DND-41 (cell line): ENCODE measurements at regions not wholly inside any gene's neighbourhood (a gene's known extent, or its start where the extent isn't known, plus 50 kb on each side); places are given as distances from the start of the nearest gene placed in this dataset.
"Not testable (repeated sequence)": the region's sequence is repeated elsewhere in the genome, so short reads cannot be mapped to it uniquely, and the experiment has no call there.

Source experiments
- ATAC-seq: fragments of 200-7000 bp; cut with Tn5 transposase; 3 replicates; pipeline ENCODE4 v1.9.1; 2021; ENCODE audit warnings: low read depth; ENCODE audit not compliant: insufficient read depth
- DNase-seq: peaks from one replicate; pipeline ENCODE4 v3.0.0-alpha.2; 2020
- H2AFZ ChIP-seq: 2 replicates; pipeline ENCODE4 v1.6.0; 2012; ENCODE audit warnings: low read depth, low read length
- H3K27ac ChIP-seq: 2 replicates; pipeline ENCODE4 v1.5.1; 2012; ENCODE audit warnings: low read length, inconsistent platforms
- H3K27me3 ChIP-seq: fragments of 200-600 bp; sonication (generic); 2 replicates; pipeline ENCODE4 v1.6.0; 2012; ENCODE audit warnings: low read length, mild to moderate bottlenecking, inconsistent platforms; ENCODE audit not compliant: insufficient read depth, poor library complexity
- H3K36me3 ChIP-seq: 2 replicates; pipeline ENCODE4 v1.5.1; 2012; ENCODE audit warnings: low read length, inconsistent platforms; ENCODE audit not compliant: insufficient read depth
- H3K4me1 ChIP-seq: 2 replicates; pipeline ENCODE4 v1.5.1; 2012; ENCODE audit warnings: mild to moderate bottlenecking, low read length; ENCODE audit not compliant: insufficient read depth
- H3K4me2 ChIP-seq: 2 replicates; pipeline ENCODE4 v1.6.0; 2012; ENCODE audit warnings: mild to moderate bottlenecking, moderate library complexity, low read length, inconsistent platforms; ENCODE audit not compliant: insufficient read depth
- H3K4me3 ChIP-seq, 2 experiments: fragments of 200-600 bp in 1 of 2; shearing (Covaris generic) in 1 of 2; 2 replicates each; pipeline ENCODE4 v1.5.1; 2012 to 2016; ENCODE audit warnings: inconsistent platforms in 2 of 2, low read length in 2 of 2, mild to moderate bottlenecking in 2 of 2, low read depth in 1 of 2, moderate library complexity in 1 of 2
- H3K79me2 ChIP-seq: 2 replicates; pipeline ENCODE4 v1.6.0; 2012; ENCODE audit warnings: low read length, inconsistent platforms; ENCODE audit not compliant: insufficient read depth
- H3K9ac ChIP-seq: 2 replicates; pipeline ENCODE4 v1.6.0; 2012; ENCODE audit warnings: low read depth, mild to moderate bottlenecking, inconsistent platforms, low read length, moderate library complexity
- H3K9me3 ChIP-seq: 2 replicates; pipeline ENCODE4 v1.5.1; 2012; ENCODE audit warnings: low read length, moderate library complexity, mild to moderate bottlenecking, inconsistent platforms; ENCODE audit not compliant: insufficient read depth, severe bottlenecking
- H4K20me1 ChIP-seq: 2 replicates; pipeline ENCODE4 v1.6.0; 2012; ENCODE audit warnings: low read length; ENCODE audit not compliant: insufficient read depth
- EZH2 ChIP-seq: IDR thresholded peaks from 3 replicates; pipeline ENCODE4 v1.6.1; 2012; ENCODE audit warnings: borderline replicate concordance, low read depth, mild to moderate bottlenecking, moderate library complexity, low read length, inconsistent platforms; ENCODE audit not compliant: severe bottlenecking
- TF ChIP-seq, protein P1 (sequence below): IDR thresholded peaks from 2 replicates; pipeline ENCODE4 v1.5.1; 2012; ENCODE audit warnings: borderline replicate concordance, low read length, moderate library complexity, mild to moderate bottlenecking; ENCODE audit not compliant: poor library complexity, severe bottlenecking; ENCODE audit errors: extremely low read depth

- no peak overlapping the region for H3K4me2 ChIP-seq
- DNase-seq: no peak
- H3K27me3 ChIP-seq: no peaks in the 10 kb centered on the region
- H3K79me2 ChIP-seq: no peaks in the 10 kb centered on the region
- H3K27ac ChIP-seq: no peak overlapping the region
- H3K4me3 ChIP-seq: no peak overlapping the region
- H3K36me3 ChIP-seq: no peaks in the 10 kb centered on the region
- no peaks in the 10 kb centered on the region for H4K20me1 ChIP-seq
- no peaks in the 10 kb centered on the region for H3K9me3 ChIP-seq
- ATAC-seq: no peak
- H3K9ac ChIP-seq: no peak overlapping the region
- no peak for TF ChIP-seq EZH2
- TF ChIP-seq, protein P1, sequence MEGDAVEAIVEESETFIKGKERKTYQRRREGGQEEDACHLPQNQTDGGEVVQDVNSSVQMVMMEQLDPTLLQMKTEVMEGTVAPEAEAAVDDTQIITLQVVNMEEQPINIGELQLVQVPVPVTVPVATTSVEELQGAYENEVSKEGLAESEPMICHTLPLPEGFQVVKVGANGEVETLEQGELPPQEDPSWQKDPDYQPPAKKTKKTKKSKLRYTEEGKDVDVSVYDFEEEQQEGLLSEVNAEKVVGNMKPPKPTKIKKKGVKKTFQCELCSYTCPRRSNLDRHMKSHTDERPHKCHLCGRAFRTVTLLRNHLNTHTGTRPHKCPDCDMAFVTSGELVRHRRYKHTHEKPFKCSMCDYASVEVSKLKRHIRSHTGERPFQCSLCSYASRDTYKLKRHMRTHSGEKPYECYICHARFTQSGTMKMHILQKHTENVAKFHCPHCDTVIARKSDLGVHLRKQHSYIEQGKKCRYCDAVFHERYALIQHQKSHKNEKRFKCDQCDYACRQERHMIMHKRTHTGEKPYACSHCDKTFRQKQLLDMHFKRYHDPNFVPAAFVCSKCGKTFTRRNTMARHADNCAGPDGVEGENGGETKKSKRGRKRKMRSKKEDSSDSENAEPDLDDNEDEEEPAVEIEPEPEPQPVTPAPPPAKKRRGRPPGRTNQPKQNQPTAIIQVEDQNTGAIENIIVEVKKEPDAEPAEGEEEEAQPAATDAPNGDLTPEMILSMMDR: no peak
- no peaks in the 10 kb centered on the region for H3K4me1 ChIP-seq
- H2AFZ ChIP-seq: no peak overlapping the region
Observed at GRCh38 chr11:82403640-82404305, 329.9 kb downstream of the FAM181B start.

GRCh38 chr11:82398300-82398815 lies 335.3 kb downstream of the FAM181B start:
- Histone ChIP-seq H3K4me2 (no peak overlapping the region), H3K27ac (no peak overlapping the region), H3K4me1 (no peaks in the 10 kb centered on the region), H4K20me1 (no peaks in the 10 kb centered on the region), H3K4me3 (no peak overlapping the region), H3K79me2 (no peaks in the 10 kb centered on the region), H3K27me3 (no peaks in the 10 kb centered on the region), H2AFZ (no peak overlapping the region), H3K9ac (no peak overlapping the region), H3K9me3 (no peaks in the 10 kb centered on the region), H3K36me3 (no peaks in the 10 kb centered on the region)
- DNase-seq (no peak), ATAC-seq (no peak)
- no peak for TF ChIP-seq EZH2
- TF ChIP-seq, protein P1: no peak

- not testable (repeated sequence) for H3K27me3 ChIP-seq, DNase-seq, H3K36me3 ChIP-seq, H3K9me3 ChIP-seq, H2AFZ ChIP-seq, H3K4me3 ChIP-seq, H3K9ac ChIP-seq, H3K79me2 ChIP-seq, H3K4me1 ChIP-seq, H3K4me2 ChIP-seq, H4K20me1 ChIP-seq, H3K27ac ChIP-seq, ATAC-seq
Observed at GRCh38 chr11:82396639-82397038, 337.0 kb downstream of the FAM181B start.

DNA sequence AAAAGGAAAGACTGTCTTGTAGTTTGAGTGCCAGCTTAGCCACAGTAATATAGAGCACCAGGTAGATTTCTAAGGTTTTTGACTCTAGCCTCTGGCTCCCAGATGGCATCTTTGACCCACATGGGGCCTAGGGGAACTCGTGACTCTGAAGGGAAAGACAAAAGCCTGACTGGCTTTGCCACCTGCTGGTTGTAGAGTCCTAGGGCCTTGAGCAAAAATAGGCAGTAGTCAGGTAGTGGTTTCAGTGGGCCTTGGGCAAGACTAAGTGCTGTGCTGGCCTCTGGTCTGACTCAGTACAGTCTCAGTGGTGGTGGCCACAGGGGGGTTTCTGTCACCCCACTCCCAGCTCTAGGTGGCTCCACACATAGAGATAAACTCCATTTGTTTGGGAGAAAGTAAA lies 349.4 kb downstream of the FAM181B start:
- Histone ChIP-seq H3K36me3 (no peaks in the 10 kb centered on the region), H3K79me2 (no peaks in the 10 kb centered on the region), H2AFZ (no peak overlapping the region), H3K4me1 (no peaks in the 10 kb centered on the region), H3K9ac (no peak overlapping the region), H3K4me3 (no peak overlapping the region), H3K27me3 (no peaks in the 10 kb centered on the region), H4K20me1 (no peaks in the 10 kb centered on the region), H3K4me2 (no peak overlapping the region), H3K9me3 (no peaks in the 10 kb centered on the region), H3K27ac (no peak overlapping the region)
- DNase-seq: no peak
- no peak for ATAC-seq
- TF ChIP-seq, protein P1: no peak
- no peak for TF ChIP-seq EZH2
